ENCODE measurements at regions not wholly inside any gene's neighbourhood (a gene's known extent, or its start where the extent isn't known, plus 50 kb on each side); places are given as distances from the start of the nearest gene placed in this dataset.

DNA sequence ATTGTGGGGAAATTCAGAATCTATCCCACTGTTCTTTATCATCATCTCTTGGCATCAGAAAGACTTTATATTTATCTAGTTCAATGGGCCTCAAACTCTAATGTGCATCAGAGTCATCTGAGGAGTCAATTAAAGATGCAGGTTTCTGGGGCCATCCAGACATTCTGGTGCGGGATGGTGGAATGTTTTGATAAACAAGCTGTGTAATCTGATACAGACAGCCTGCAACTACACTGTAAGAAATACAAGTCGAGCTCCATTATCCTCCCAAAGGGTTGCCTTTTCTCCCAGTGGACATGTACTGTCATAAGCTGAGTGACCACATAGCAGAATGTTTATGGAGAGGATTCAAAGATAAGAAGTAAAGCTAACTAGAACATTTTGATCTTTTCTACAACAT lies 515.3 kb upstream of the DCC start:
- no peaks in the 10 kb centered on the region for H3K27me3 ChIP-seq
- no peaks in the 10 kb centered on the region for H3K9me3 ChIP-seq
- TF ChIP-seq, protein P1, sequence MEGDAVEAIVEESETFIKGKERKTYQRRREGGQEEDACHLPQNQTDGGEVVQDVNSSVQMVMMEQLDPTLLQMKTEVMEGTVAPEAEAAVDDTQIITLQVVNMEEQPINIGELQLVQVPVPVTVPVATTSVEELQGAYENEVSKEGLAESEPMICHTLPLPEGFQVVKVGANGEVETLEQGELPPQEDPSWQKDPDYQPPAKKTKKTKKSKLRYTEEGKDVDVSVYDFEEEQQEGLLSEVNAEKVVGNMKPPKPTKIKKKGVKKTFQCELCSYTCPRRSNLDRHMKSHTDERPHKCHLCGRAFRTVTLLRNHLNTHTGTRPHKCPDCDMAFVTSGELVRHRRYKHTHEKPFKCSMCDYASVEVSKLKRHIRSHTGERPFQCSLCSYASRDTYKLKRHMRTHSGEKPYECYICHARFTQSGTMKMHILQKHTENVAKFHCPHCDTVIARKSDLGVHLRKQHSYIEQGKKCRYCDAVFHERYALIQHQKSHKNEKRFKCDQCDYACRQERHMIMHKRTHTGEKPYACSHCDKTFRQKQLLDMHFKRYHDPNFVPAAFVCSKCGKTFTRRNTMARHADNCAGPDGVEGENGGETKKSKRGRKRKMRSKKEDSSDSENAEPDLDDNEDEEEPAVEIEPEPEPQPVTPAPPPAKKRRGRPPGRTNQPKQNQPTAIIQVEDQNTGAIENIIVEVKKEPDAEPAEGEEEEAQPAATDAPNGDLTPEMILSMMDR (IDR thresholded peaks at IDR 0.05) = no peak
- TF ChIP-seq EP300 (IDR thresholded peaks at IDR 0.05) = no peak
- no peak for TF ChIP-seq POLR2A (IDR thresholded peaks at IDR 0.05)
- no peaks in the 10 kb centered on the region for H3K4me1 ChIP-seq
- no peaks in the 10 kb centered on the region for H3K36me3 ChIP-seq
- no peak overlapping the region for H3K27ac ChIP-seq
- WGBS, 2 donors = 46 to 53% methylated on average over 2 of the region's 2 CpGs
- H3K4me3 ChIP-seq = no peak overlapping the region
- no peak for DNase-seq (ENCODE audit: low spot score in 2 of 2)

DNA sequence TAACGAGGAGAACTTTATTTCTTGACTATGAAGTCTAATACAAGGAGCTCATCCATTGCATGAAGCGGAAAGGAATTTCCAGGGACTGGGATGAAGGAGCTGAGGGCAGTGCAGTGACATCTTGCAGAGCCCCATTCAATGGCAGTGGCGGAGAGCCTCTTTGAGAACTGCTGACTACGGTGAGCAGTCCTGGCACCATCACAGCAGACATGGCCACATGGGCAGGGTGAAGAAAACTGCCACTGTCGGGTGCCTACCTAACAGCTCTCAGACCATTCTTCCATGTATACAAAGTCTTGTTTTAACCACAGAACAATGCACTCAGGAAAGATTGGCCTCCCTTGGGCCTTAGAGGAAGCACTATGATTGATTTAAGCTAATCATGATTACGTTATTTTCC lies 506.1 kb upstream of the DCC start:
- Histone ChIP-seq H3K36me3 (no peaks in the 10 kb centered on the region), H3K27ac (no peak overlapping the region), H3K4me1 (no peaks in the 10 kb centered on the region), H3K27me3 (no peaks in the 10 kb centered on the region), H3K4me3 (no peak overlapping the region), H3K9me3 (no peaks in the 10 kb centered on the region)
- no peak for DNase-seq (ENCODE audit: low spot score in 2 of 2)
- 68 to 71% methylated on average over 6 of the region's 6 CpGs for WGBS, 2 donors
- TF ChIP-seq POLR2A (IDR thresholded peaks at IDR 0.05) = no peak
- TF ChIP-seq, protein P1 (IDR thresholded peaks at IDR 0.05) = no peak

DNA sequence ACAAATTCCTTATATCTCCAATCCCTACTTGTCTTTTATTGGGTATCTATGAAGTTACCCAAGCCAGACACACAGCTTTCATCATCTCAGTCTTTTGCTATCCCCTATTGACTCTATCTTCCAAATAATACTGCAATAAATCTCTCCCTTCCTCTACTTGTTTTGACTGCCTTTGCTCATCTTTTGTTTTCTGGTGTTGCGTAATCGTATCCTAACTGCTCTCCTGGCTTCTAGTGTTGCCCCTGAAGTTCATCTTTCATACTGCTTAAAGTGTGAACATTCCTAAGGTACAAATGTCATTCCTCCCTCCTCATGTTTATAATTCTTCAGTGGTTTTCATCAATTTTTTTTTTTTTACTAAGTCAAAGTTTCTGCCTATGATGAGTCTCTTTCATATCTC lies 491.3 kb upstream of the DCC start:
- Histone ChIP-seq H3K4me1 (no peaks in the 10 kb centered on the region), H3K4me3 (no peak overlapping the region), H3K9me3 (peaks cover 0 to 6% (median 0%) of the 10 kb centered on the region in 4 donors), H3K27me3 (no peaks in the 10 kb centered on the region), H3K36me3 (no peaks in the 10 kb centered on the region), H3K27ac (no peak overlapping the region)
- 87 to 91% methylated on average over 2 of the region's 2 CpGs for WGBS, 2 donors
- no peak for DNase-seq (ENCODE audit: low spot score in 2 of 2)
- no peak for TF ChIP-seq EP300 (IDR thresholded peaks at IDR 0.05)
- TF ChIP-seq POLR2A (IDR thresholded peaks at IDR 0.05) = no peak

DNA sequence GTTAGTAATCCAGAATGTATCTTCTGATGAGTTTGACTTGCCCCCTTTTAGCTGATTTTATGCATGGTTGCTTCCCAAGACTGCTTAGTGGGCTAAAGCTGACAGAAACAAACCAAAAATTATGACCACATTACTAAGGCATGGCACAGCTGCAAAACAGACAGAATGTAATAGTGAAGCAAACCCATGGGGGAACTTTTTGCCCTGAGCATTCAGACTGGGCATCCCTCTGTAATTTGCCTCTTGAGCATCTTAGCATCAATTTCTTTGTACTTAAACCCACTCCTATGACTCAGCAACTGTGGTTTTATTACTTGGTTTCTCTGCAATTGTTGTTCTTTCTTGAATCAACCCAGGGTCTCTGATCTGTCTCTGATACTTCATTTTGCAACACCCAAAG lies 487.3 kb upstream of the DCC start:
- no peak for TF ChIP-seq EP300 (IDR thresholded peaks at IDR 0.05)
- no peak for TF ChIP-seq POLR2A (IDR thresholded peaks at IDR 0.05)
- H3K4me3 ChIP-seq = no peak overlapping the region
- DNase-seq (ENCODE audit: low spot score in 2 of 2) = no peak
- H3K36me3 ChIP-seq = no peaks in the 10 kb centered on the region
- no peak overlapping the region for H3K27ac ChIP-seq
- no peaks in the 10 kb centered on the region for H3K4me1 ChIP-seq
- H3K9me3 ChIP-seq = peaks cover 0 to 3% (median 0%) of the 10 kb centered on the region in 4 donors
- no peaks in the 10 kb centered on the region for H3K27me3 ChIP-seq

DNA sequence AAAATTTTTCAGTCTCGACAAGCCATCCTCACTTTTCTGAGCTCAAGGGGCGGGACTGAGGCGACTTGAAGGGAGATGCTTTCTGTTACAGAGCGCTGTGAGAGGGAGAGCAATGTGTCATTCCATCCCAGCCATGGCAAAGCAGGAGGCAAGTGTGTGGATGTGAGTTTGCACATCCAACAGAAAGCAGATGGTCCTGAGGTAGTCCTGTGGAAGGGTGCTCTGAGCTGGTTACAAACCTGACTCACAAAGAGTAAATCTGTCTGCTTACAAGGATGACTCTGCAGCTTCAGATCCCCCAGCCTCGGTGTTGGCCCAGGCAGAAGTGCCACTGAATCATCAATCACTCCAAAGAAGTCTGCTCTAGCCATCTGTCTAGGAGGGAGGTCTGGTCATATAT lies 482.0 kb upstream of the DCC start:
- WGBS, 2 donors = 50 to 53% methylated on average over 5 of the region's 5 CpGs
- Histone ChIP-seq H3K4me3 (no peak overlapping the region), H3K27ac (no peak overlapping the region), H3K36me3 (no peaks in the 10 kb centered on the region), H3K4me1 (no peaks in the 10 kb centered on the region), H3K27me3 (no peaks in the 10 kb centered on the region), H3K9me3 (no peaks in the 10 kb centered on the region)
- TF ChIP-seq, protein P1 (IDR thresholded peaks at IDR 0.05) = no peak
- no peak for TF ChIP-seq POLR2A (IDR thresholded peaks at IDR 0.05)
- no peak for DNase-seq (ENCODE audit: low spot score in 2 of 2)

DNA sequence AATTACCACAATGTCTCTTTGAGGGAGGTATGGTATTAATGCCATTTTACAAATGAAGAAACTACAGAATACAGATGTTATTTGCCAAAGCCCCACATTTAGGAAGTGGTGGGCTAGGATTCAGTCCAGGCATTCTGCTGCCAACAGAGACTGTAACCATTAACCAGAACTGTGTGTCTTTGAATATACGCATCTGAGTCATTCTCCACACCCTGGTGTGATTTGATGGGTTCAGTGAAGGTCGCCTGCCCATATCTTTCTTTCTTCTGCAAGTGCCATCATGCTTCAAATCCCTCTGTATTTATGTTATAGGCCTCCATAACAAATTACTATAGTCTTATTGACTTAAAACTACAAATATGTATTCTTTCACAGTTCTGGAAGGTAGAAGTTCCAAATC lies 479.0 kb upstream of the DCC start:
- WGBS, 2 donors = 74 to 77% methylated on average over 2 of the region's 2 CpGs

More for the DNA sequence above, 479.0 kb upstream of the DCC start:
- H3K4me3 ChIP-seq = no peak overlapping the region
- H3K4me1 ChIP-seq = no peaks in the 10 kb centered on the region
- no peaks in the 10 kb centered on the region for H3K27me3 ChIP-seq
- no peak for DNase-seq (ENCODE audit: low spot score in 2 of 2)
- H3K36me3 ChIP-seq = no peaks in the 10 kb centered on the region
- TF ChIP-seq, protein P1 (IDR thresholded peaks at IDR 0.05) = no peak
- TF ChIP-seq POLR2A (IDR thresholded peaks at IDR 0.05) (no peak), EP300 (IDR thresholded peaks at IDR 0.05) (no peak)
- H3K9me3 ChIP-seq = peaks cover 0 to 13% (median 0%) of the 10 kb centered on the region in 4 donors
- no peak overlapping the region for H3K27ac ChIP-seq
